K562 (cell line): ENCODE measurements at regions not wholly inside any gene's neighbourhood (a gene's known extent, or its start where the extent isn't known, plus 50 kb on each side); places are given as distances from the start of the nearest gene placed in this dataset.

Experiments used
- ATAC-seq: fragments of 200-7000 bp; cut with Tn5 transposase; 3 replicates; pipeline ENCODE4 v1.9.1; 2020; ENCODE audit warnings: moderate library complexity
- BruUV-seq: library from RNA; stranded (reverse); fragments of 400-500 nt; replicated peaks from 2 replicates; lab custom pipeline; 2021; lab: Mats Ljungman, UMichigan
- CTCF ChIA-PET: fragments of 300-600 bp; formaldehyde crosslinking; extraction: SDS; loops from one replicate; lab custom pipeline; 2021; ENCODE audit warnings: low intra/inter-chr PET ratio; lab: Yijun Ruan, JAX
- POLR2A ChIA-PET: fragments of 300-600, 350-650 bp; sonication (Branson Sonifier 250); formaldehyde crosslinking; extraction: SDS; loops from one replicate; lab custom pipeline; 2021; ENCODE audit warnings: antibody characterized with exemption, inconsistent platforms; lab: Yijun Ruan, JAX
- DNase-seq, 4 experiments: peaks; one replicate each; pipeline versions ENCODE4 v3.0.0 to v3.0.0-alpha.2; 2011 to 2018; ENCODE audit warnings: low spot score in 3 of 4, mixed read lengths in 3 of 4; ENCODE audit errors: extremely low read depth in 1 of 4
- FAIRE-seq: peaks from 2 replicates; lab custom pipeline; 2011; peaks lifted over from hg19 to GRCh38; lab: Jason Lieb, UNC
- H2AFZ ChIP-seq: 2 replicates; pipeline ENCODE4 v1.6.0; 2011; ENCODE audit warnings: low read depth, low read length, control low read depth, inconsistent platforms
- H3K27ac ChIP-seq: fragments of 200-600 bp; 3 replicates; pipeline ENCODE4 v1.8.0; 2011; ENCODE audit warnings: low read depth, mild to moderate bottlenecking, control low read depth, inconsistent platforms, low read length, moderate library complexity, mixed read lengths; ENCODE audit errors: extremely low read depth
- H3K27me3 ChIP-seq, 2 experiments: fragments of 300-600 bp in 1 of 2; 2 replicates in 1 of 2; 3 replicates in 1 of 2; pipeline versions ENCODE4 v1.6.0 to v1.8.0; 2011; ENCODE audit warnings: inconsistent platforms in 2 of 2, low read length in 2 of 2, mild to moderate bottlenecking in 1 of 2, mixed read lengths in 1 of 2, moderate library complexity in 1 of 2; ENCODE audit not compliant: control insufficient read depth in 2 of 2, insufficient read depth in 2 of 2
- H3K36me3 ChIP-seq: fragments of 300-600 bp; 3 replicates; pipeline ENCODE4 v1.8.0; 2011; ENCODE audit warnings: mild to moderate bottlenecking, low read length, inconsistent platforms; ENCODE audit not compliant: control insufficient read depth, insufficient read depth
- H3K4me1 ChIP-seq, 2 experiments: fragments of 200-600 bp in 1 of 2; replicated peaks in 1 of 2; 2 replicates in 1 of 2; 3 replicates in 1 of 2; pipeline versions ENCODE4 v1.5.1 to v1.8.0; 2011; ENCODE audit warnings: inconsistent platforms in 2 of 2, low read length in 2 of 2, mild to moderate bottlenecking in 1 of 2, mixed read lengths in 1 of 2, moderate library complexity in 1 of 2; ENCODE audit not compliant: control insufficient read depth in 2 of 2, insufficient read depth in 2 of 2
- H3K4me2 ChIP-seq: 2 replicates; pipeline ENCODE4 v1.6.1; 2011; ENCODE audit warnings: low read length, control low read depth, inconsistent platforms, mixed read lengths; ENCODE audit not compliant: insufficient read depth
- H3K4me3 ChIP-seq: fragments of 200-600 bp; sonication (generic), shearing (Covaris generic); 2 replicates; pipeline ENCODE4 v1.5.1; 2016; ENCODE audit warnings: control low read depth, inconsistent platforms
- H3K79me2 ChIP-seq: fragments of 200-600 bp; 3 replicates; pipeline ENCODE4 v1.8.0; 2011; ENCODE audit warnings: low read length, inconsistent platforms; ENCODE audit not compliant: control insufficient read depth, insufficient read depth
- H3K9ac ChIP-seq, 2 experiments: 2 replicates each; pipeline versions ENCODE4 v1.6.0 to v1.6.1; 2011; ENCODE audit warnings: low read depth in 2 of 2, low read length in 2 of 2, control low read depth in 1 of 2, inconsistent platforms in 1 of 2, mild to moderate bottlenecking in 1 of 2, mixed read lengths in 1 of 2; ENCODE audit not compliant: insufficient read depth in 1 of 2
- H3K9me1 ChIP-seq: one replicate; pipeline ENCODE4 v1.6.0; 2011; ENCODE audit warnings: inconsistent platforms, mild to moderate bottlenecking, low read length, moderate library complexity; ENCODE audit not compliant: control insufficient read depth, insufficient read depth
- H3K9me3 ChIP-seq: replicated peaks from 2 replicates; pipeline ENCODE4 v1.5.1; 2011; ENCODE audit warnings: low read depth, low read length, inconsistent platforms; ENCODE audit not compliant: control insufficient read depth, insufficient read depth
- H4K20me1 ChIP-seq: replicated peaks from 2 replicates; pipeline ENCODE4 v1.6.1; 2011; ENCODE audit warnings: low read length, inconsistent platforms, mixed read lengths; ENCODE audit not compliant: control insufficient read depth, insufficient read depth
- ARNT ChIP-seq, 2 experiments: fragments of 450-650 bp; IDR thresholded peaks; 2 replicates each; pipeline ENCODE4 v1.6.1; 2016; ENCODE audit warnings: mild to moderate bottlenecking in 1 of 2
- ATF4 ChIP-seq: fragments of 450-650 bp; formaldehyde crosslinking; IDR thresholded peaks from 2 replicates; pipeline ENCODE4 v1.4.0; 2022; ENCODE audit warnings: mild to moderate bottlenecking, moderate library complexity
- C11orf30 ChIP-seq: fragments of 450-650 bp; IDR thresholded peaks from 2 replicates; pipeline ENCODE4 v1.6.1; 2016; ENCODE audit warnings: low read depth, mild to moderate bottlenecking
- GMEB1 ChIP-seq: fragments of 250-450 bp; sonication (Bioruptor Pico); IDR thresholded peaks from 2 replicates; pipeline ENCODE4 v1.4.0; 2020; ENCODE audit warnings: mild to moderate bottlenecking
- HINFP ChIP-seq: fragments of 450-650 bp; conservative IDR thresholded peaks from 2 replicates; pipeline ENCODE4 v1.6.1; 2016; ENCODE audit warnings: missing genetic modification characterization, low read depth, mild to moderate bottlenecking, control low read depth, missing compliant biosample characterization
- KAT7 ChIP-seq: sonication (generic); formaldehyde crosslinking; IDR thresholded peaks from 2 replicates; pipeline ENCODE4 v1.8.0; 2022; ENCODE audit warnings: missing genetic modification reagents, mild to moderate bottlenecking, borderline replicate concordance
- MAFF ChIP-seq: IDR thresholded peaks from 2 replicates; pipeline ENCODE4 v1.6.1; 2012; ENCODE audit warnings: low read length, improper control_type of control experiment
- MAFG ChIP-seq: fragments of 450-650 bp; conservative IDR thresholded peaks from 2 replicates; pipeline ENCODE4 v1.6.1; 2016; ENCODE audit warnings: missing genetic modification characterization, missing compliant biosample characterization
- MAFK ChIP-seq: IDR thresholded peaks from 2 replicates; pipeline ENCODE4 v1.6.1; 2011; ENCODE audit warnings: low read length, improper control_type of control experiment
- OTX1 ChIP-seq: fragments of 450-650 bp; formaldehyde crosslinking; IDR thresholded peaks from 2 replicates; pipeline ENCODE4 v1.4.0; 2022; ENCODE audit warnings: mild to moderate bottlenecking
- PHF8 ChIP-seq: fragments of 200-600 bp; sonication (generic); IDR thresholded peaks from 2 replicates; pipeline ENCODE4 v1.6.1; 2012; ENCODE audit warnings: mixed run types, mild to moderate bottlenecking, inconsistent platforms, low read length, moderate library complexity, borderline replicate concordance
- POLR2AphosphoS2 ChIP-seq: IDR thresholded peaks from 2 replicates; pipeline ENCODE4 v1.6.1; 2012; ENCODE audit warnings: low read length, improper control_type of control experiment
- SMARCA4 ChIP-seq: fragments of 450-650 bp; IDR thresholded peaks from 2 replicates; pipeline ENCODE4 v1.6.1; 2016
- SMARCB1 ChIP-seq: IDR thresholded peaks from 2 replicates; pipeline ENCODE4 v1.6.1; 2011; ENCODE audit warnings: improper control_type of control experiment, low read depth; ENCODE audit not compliant: insufficient read length
- STAT5A ChIP-seq: IDR thresholded peaks from 2 replicates; pipeline ENCODE4 v1.6.1; 2012; ENCODE audit warnings: low read length, inconsistent platforms, borderline replicate concordance
- TEAD4 ChIP-seq, 2 experiments: sonication (generic) in 1 of 2; formaldehyde crosslinking in 1 of 2; IDR thresholded peaks; 2 replicates each; pipeline versions ENCODE4 v1.6.1 to v1.8.0; 2012 to 2022; ENCODE audit warnings: borderline replicate concordance in 1 of 2, inconsistent platforms in 1 of 2, low read length in 1 of 2, mild to moderate bottlenecking in 1 of 2, missing genetic modification reagents in 1 of 2
- ZBTB7A ChIP-seq: IDR thresholded peaks from 2 replicates; pipeline ENCODE4 v1.6.1; 2011; ENCODE audit warnings: low read depth, mild to moderate bottlenecking, low read length, moderate library complexity, borderline replicate concordance; ENCODE audit not compliant: control insufficient read depth
- ZNF316 ChIP-seq: fragments of 450-650 bp; IDR thresholded peaks from 2 replicates; pipeline ENCODE4 v1.6.1; 2016
- ZNF431 ChIP-seq: sonication (generic); formaldehyde crosslinking; IDR thresholded peaks from 2 replicates; pipeline ENCODE4 v1.8.0; 2022; ENCODE audit warnings: mild to moderate bottlenecking, missing genetic modification reagents
- WGBS: fragments of 100-300 bp; shearing (Covaris generic); methylation state at CpG from one replicate; pipeline ENCODE4 v1.1.6; 2016; ENCODE audit warnings: low coverage, mixed read lengths; ENCODE audit not compliant: insufficient coverage; ENCODE audit errors: missing lambda C conversion rate; 5-methylcytosine and 5-hydroxymethylcytosine counted together
- in situ Hi-C: fragments of 300-500 bp; cut with MboI; formaldehyde crosslinking; loops from 4 replicates; pipeline ENCODE4 v1.15.0; 2018; ENCODE audit warnings: inconsistent platforms, mixed read lengths
- intact Hi-C: fragments of 100-400 bp; cut with micrococcal nuclease; formaldehyde crosslinking; loops from 2 replicates; pipeline ENCODE4 v1.14.2; 2022

- TF ChIP-seq GMEB1 (CRISPR knock-in tag): no peak
- TF ChIP-seq STAT5A: no peak
- TF ChIP-seq ARNT (IDR thresholded peaks at IDR 0.05): no peak
- no peak for TF ChIP-seq KAT7
- no peak for TF ChIP-seq ZNF431 (CRISPR knock-in tag)
- no peak for TF ChIP-seq PHF8
- TF ChIP-seq OTX1 (CRISPR knock-in tag): no peak
- no peak for TF ChIP-seq POLR2AphosphoS2
- TF ChIP-seq MAFF: peak; percentile 83
- TF ChIP-seq SMARCA4: no peak
- TF ChIP-seq TEAD4 (IDR thresholded peaks at IDR 0.05; ENCODE audit: low read length): no peak
- TF ChIP-seq TEAD4 (CRISPR knock-in tag; IDR thresholded peaks at IDR 0.05; ENCODE audit: borderline replicate concordance): no peak
- TF ChIP-seq C11orf30: peak; percentile 65
- TF ChIP-seq SMARCB1: no peak
- TF ChIP-seq ATF4: no peak
- TF ChIP-seq MAFG (tag): peak; percentile 72
- no peak for TF ChIP-seq ZBTB7A
- peak; percentile 89 for TF ChIP-seq MAFK
- peak; percentile 60; the same call in 1 of the 2 replicates for TF ChIP-seq ZNF316
- no peak for TF ChIP-seq HINFP (tag)
- intact Hi-C loops (no loop called here), in situ Hi-C loops (no loop called here)
- Histone ChIP-seq H3K27ac (no peak overlapping the region), H3K4me1 (no peaks in the 10 kb centered on the region), H3K4me2 (no peak overlapping the region), H3K9me3 (no peaks in the 10 kb centered on the region), H3K9me1 (no peaks in the 10 kb centered on the region), H3K36me3 (no peaks in the 10 kb centered on the region), H3K79me2 (no peaks in the 10 kb centered on the region), H3K27me3 (no peaks in the 10 kb centered on the region), H3K4me3 (no peak overlapping the region), H2AFZ (no peak overlapping the region), H3K9ac (no peak overlapping the region), H4K20me1 (no peaks in the 10 kb centered on the region)
- WGBS: 69% methylated on average over 3 of the region's 3 CpGs
- CTCF ChIA-PET: no interaction called here
- FAIRE-seq (no peak), ATAC-seq (no peak), DNase-seq (no peak)
- POLR2A ChIA-PET: no interaction called here
- BruUV-seq: no TSS peak
Measured at GRCh38 chr18:29651122-29651680, 1391.3 kb downstream of the DSC3 start.
